Keratinocyte (primary cell): ENCODE measurements at regions not wholly inside any gene's neighbourhood (a gene's known extent, or its start where the extent isn't known, plus 50 kb on each side); places are given as distances from the start of the nearest gene placed in this dataset.

Experiments used
- EZH2 ChIP-seq: IDR thresholded peaks from one replicate; pipeline ENCODE4 v1.6.1; 2012; ENCODE audit warnings: inconsistent platforms, mild to moderate bottlenecking, low read length, moderate library complexity
- TF ChIP-seq, protein P1 (sequence below), 3 experiments: IDR thresholded peaks in 1 of 3; conservative IDR thresholded peaks in 1 of 3; optimal IDR thresholded peaks in 1 of 3; 2 replicates in 2 of 3; 3 replicates in 1 of 3; pipeline versions ENCODE3 to v1.5.1; 2011; ENCODE audit warnings: low read length in 3 of 3, mild to moderate bottlenecking in 3 of 3, moderate library complexity in 2 of 3, control low read depth in 1 of 3, inconsistent platforms in 1 of 3; ENCODE audit not compliant: insufficient read depth in 2 of 3; ENCODE audit errors: extremely low read depth in 1 of 3

DNA sequence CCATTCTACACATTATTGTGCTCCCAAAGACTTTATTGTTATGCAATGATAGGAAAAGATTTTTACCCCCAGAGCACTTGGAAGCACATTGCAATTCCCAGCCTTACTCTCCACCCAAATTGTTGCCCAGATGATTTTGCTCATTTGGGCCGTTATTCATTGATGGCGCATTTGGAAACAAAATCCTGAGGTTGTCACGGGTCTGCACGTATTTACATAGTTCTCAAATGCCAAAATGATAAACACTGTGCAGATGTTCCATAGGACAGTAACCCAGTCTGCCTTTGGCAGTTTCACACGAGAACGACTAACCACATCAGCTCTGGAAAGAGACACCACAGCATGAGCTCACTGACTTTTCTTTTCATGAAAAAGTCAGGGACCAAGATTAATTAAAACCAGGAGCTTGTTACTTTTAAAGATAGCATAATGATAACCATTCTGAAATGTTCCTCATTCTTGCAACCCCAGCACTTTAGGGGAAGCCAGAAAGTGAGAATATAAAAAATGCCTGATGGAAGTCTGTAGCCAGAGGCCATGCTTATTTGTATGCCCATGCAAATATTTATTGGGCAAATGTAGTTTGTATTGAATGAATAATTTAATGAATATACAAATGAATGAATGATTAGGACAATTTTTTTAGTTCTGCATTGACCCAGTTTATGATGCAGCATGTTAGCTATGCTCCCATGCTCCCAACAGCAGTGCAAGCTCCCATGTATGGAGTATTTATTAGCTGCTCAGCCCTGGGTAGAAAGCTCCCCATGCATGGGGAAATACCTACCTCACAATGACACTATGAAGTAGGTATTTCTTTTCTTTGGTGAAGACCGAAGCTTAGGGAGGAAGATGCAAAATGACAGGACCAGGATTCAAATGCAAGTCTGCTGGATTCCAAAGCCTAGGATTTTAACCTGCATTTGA, 84.6 kb downstream of the MAIP1 start:
- TF ChIP-seq, protein P1, sequence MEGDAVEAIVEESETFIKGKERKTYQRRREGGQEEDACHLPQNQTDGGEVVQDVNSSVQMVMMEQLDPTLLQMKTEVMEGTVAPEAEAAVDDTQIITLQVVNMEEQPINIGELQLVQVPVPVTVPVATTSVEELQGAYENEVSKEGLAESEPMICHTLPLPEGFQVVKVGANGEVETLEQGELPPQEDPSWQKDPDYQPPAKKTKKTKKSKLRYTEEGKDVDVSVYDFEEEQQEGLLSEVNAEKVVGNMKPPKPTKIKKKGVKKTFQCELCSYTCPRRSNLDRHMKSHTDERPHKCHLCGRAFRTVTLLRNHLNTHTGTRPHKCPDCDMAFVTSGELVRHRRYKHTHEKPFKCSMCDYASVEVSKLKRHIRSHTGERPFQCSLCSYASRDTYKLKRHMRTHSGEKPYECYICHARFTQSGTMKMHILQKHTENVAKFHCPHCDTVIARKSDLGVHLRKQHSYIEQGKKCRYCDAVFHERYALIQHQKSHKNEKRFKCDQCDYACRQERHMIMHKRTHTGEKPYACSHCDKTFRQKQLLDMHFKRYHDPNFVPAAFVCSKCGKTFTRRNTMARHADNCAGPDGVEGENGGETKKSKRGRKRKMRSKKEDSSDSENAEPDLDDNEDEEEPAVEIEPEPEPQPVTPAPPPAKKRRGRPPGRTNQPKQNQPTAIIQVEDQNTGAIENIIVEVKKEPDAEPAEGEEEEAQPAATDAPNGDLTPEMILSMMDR (optimal IDR thresholded peaks at IDR 0.05 in 1 of 3, IDR thresholded peaks at IDR 0.05 in 1 of 3, conservative IDR thresholded peaks at IDR 0.05 in 1 of 3; ENCODE audit: extremely low read depth in 1 of 3, insufficient read depth in 2 of 3, low read length in 3 of 3), result no peak
- TF ChIP-seq EZH2, result no peak
